ENCODE measurements at regions not wholly inside any gene's neighbourhood (a gene's known extent, or its start where the extent isn't known, plus 50 kb on each side); places are given as distances from the start of the nearest gene placed in this dataset.

DNA sequence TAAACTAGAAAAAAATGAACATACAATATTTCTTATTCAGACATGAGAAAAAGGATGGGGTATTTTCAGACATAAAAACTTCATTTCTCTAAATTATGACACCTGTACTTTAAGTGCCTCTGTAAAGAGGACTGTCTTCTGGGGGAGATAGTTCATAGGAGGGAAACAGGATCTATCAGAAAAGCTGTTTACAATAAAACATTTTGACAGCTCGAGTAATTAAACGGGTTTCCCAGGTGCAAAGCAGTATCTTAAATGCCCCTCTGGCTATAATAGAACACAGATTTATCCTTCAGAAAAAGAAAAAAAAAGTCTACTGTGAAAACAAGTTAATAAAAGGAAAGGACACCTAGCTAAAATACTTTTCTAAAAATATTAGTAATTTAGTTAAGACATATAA is 311.4 kb upstream of the UBE2E3 start:
- no peak for TF ChIP-seq POLR2AphosphoS5 (IDR thresholded peaks at IDR 0.05)
- TF ChIP-seq EP300 (conservative IDR thresholded peaks at IDR 0.05; ENCODE audit: poor library complexity, severe bottlenecking) = no peak
- TF ChIP-seq REST (IDR thresholded peaks at IDR 0.05; ENCODE audit: borderline replicate concordance) = no peak
- no peak for TF ChIP-seq SMC3 (conservative IDR thresholded peaks at IDR 0.05; ENCODE audit: poor library complexity)
- no peak for TF ChIP-seq MXI1 (conservative IDR thresholded peaks at IDR 0.05; ENCODE audit: poor library complexity, severe bottlenecking)
- no peak for TF ChIP-seq TAF1 (IDR thresholded peaks at IDR 0.05; ENCODE audit: low read depth)
- no peak for TF ChIP-seq CTCF (IDR thresholded peaks at IDR 0.05; ENCODE audit: poor library complexity, severe bottlenecking)
- TF ChIP-seq EZH2 (IDR thresholded peaks at IDR 0.05; ENCODE audit: borderline replicate concordance, insufficient read depth, low read length, poor library complexity, severe bottlenecking) = no peak
- TF ChIP-seq RAD21 (conservative IDR thresholded peaks at IDR 0.05) = no peak
- H3K27ac ChIP-seq (ENCODE audit: low read length) = no peak overlapping the region
- no peak overlapping the region for H3K9ac ChIP-seq (ENCODE audit: low read length)
- H3K27me3 ChIP-seq (ENCODE audit: insufficient read depth, low read depth, low read length) = no peaks in the 10 kb centered on the region
- H3F3A ChIP-seq (ENCODE audit: insufficient read depth, low read length, poor library complexity, severe bottlenecking) = no peaks in the 10 kb centered on the region
- H3K4me3 ChIP-seq (ENCODE audit: low read length) = no peak overlapping the region
- H4K20me1 ChIP-seq (ENCODE audit: insufficient read depth) = no peaks in the 10 kb centered on the region
- no peaks in the 10 kb centered on the region for H3K9me2 ChIP-seq (ENCODE audit: insufficient read depth, low read length)
- H3K36me3 ChIP-seq (ENCODE audit: insufficient read depth, low read length) = no peaks in the 10 kb centered on the region
- no peak overlapping the region for H3K4me2 ChIP-seq (ENCODE audit: low read length)
- H3K9me3 ChIP-seq (ENCODE audit: low read length) = no peaks in the 10 kb centered on the region
- no peak overlapping the region for H2AFZ ChIP-seq (ENCODE audit: low read depth, low read length)
- H3K79me2 ChIP-seq (replicated peaks; ENCODE audit: insufficient read depth, low read length) = no peaks in the 10 kb centered on the region

- Histone ChIP-seq H3K9me2 (ENCODE audit: insufficient read depth, low read length) (no peaks in the 10 kb centered on the region), H4K20me1 (ENCODE audit: insufficient read depth) (no peaks in the 10 kb centered on the region), H3K9me3 (ENCODE audit: low read length) (no peaks in the 10 kb centered on the region), H3K9ac (ENCODE audit: low read length) (no peak overlapping the region), H3K36me3 (ENCODE audit: insufficient read depth, low read length) (no peaks in the 10 kb centered on the region), H3K27ac (ENCODE audit: low read length) (no peak overlapping the region), H3K4me2 (ENCODE audit: low read length) (no peak overlapping the region), H3K4me3 (ENCODE audit: low read length) (no peak overlapping the region), H3K79me2 (replicated peaks; ENCODE audit: insufficient read depth, low read length) (no peaks in the 10 kb centered on the region), H3K27me3 (ENCODE audit: insufficient read depth, low read depth, low read length) (no peaks in the 10 kb centered on the region), H2AFZ (ENCODE audit: low read depth, low read length) (no peak overlapping the region), H3F3A (ENCODE audit: insufficient read depth, low read length, poor library complexity, severe bottlenecking) (no peaks in the 10 kb centered on the region)
- TF ChIP-seq EP300 (conservative IDR thresholded peaks at IDR 0.05; ENCODE audit: poor library complexity, severe bottlenecking) (no peak), SMC3 (conservative IDR thresholded peaks at IDR 0.05; ENCODE audit: poor library complexity) (no peak), TAF1 (IDR thresholded peaks at IDR 0.05; ENCODE audit: low read depth) (no peak), RAD21 (conservative IDR thresholded peaks at IDR 0.05) (no peak), EZH2 (IDR thresholded peaks at IDR 0.05; ENCODE audit: borderline replicate concordance, insufficient read depth, low read length, poor library complexity, severe bottlenecking) (no peak), POLR2AphosphoS5 (IDR thresholded peaks at IDR 0.05) (no peak), CTCF (IDR thresholded peaks at IDR 0.05; ENCODE audit: poor library complexity, severe bottlenecking) (no peak), REST (IDR thresholded peaks at IDR 0.05; ENCODE audit: borderline replicate concordance) (no peak), MXI1 (conservative IDR thresholded peaks at IDR 0.05; ENCODE audit: poor library complexity, severe bottlenecking) (no peak)
These were observed 315.9 kb upstream of the UBE2E3 start for GRCh38 chr2:180664507-180664906.

Data from neural cell (in vitro differentiated cells).